ENCODE measurements at regions not wholly inside any gene's neighbourhood (a gene's known extent, or its start where the extent isn't known, plus 50 kb on each side); places are given as distances from the start of the nearest gene placed in this dataset.
"Not testable (repeated sequence)": the region's sequence is repeated elsewhere in the genome, so short reads cannot be mapped to it uniquely, and the experiment has no call there.

DNA sequence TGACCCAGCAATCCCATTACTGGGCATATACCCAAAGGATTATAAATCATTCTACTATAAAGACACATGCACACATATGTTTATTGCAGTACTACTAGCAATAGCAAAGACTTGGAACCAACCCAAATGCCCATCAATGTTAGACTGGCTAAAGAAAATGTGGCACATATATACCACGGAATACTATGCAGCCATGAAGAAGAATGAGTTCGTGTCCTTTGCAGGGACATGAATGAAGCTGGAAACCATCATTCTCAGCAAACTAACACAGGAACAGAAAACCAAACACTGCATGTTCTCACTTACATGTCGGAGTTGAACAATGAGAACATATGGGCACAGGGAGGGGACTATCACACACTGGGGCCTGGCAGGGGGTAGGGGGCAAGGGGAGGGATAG lies 183.0 kb downstream of the HACE1 start:
- H3K27ac Mint-ChIP-seq; H3K4me3 Mint-ChIP-seq; POLR2A ChIA-PET; ATAC-seq; DNase-seq (ENCODE audit: low spot score); H3K4me1 Mint-ChIP-seq; H3K27me3 Mint-ChIP-seq (ENCODE audit: low read depth); CTCF ChIA-PET: not testable (repeated sequence)
- peaks cover 61% of the 10 kb centered on the region for H3K9me3 Mint-ChIP-seq
- H3K36me3 Mint-ChIP-seq: peaks cover 38% of the 10 kb centered on the region

DNA sequence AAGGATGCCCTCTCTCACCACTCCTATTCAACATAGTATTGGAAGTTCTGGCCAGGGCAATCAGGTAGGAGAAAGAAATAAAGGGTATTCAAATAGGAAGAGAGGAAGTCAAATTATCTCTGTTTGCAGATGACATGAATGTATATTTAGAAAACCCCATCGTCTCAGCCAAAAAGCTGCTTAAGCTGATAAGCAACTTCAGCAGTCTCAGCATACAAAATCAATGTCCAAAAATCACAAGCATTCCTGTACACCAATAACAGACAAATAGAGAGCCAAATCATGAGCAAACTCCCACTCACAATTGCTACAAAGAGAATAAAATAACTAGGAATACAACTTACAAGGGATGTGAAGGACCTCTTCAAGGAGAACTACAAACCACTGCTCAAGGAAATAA lies 184.6 kb downstream of the HACE1 start:
- H3K9me3 Mint-ChIP-seq: peaks cover 62% of the 10 kb centered on the region

GRCh38 chr6:104673078-104673477 lies 186.6 kb downstream of the HACE1 start:
- H3K27ac Mint-ChIP-seq; ATAC-seq; DNase-seq (ENCODE audit: low spot score); H3K4me1 Mint-ChIP-seq; H3K27me3 Mint-ChIP-seq (ENCODE audit: low read depth); CTCF ChIA-PET; H3K4me3 Mint-ChIP-seq; POLR2A ChIA-PET: not testable (repeated sequence)
- H3K9me3 Mint-ChIP-seq: peaks cover 60% of the 10 kb centered on the region
- H3K36me3 Mint-ChIP-seq: peaks cover 32% of the 10 kb centered on the region

More for the DNA sequence above, 184.6 kb downstream of the HACE1 start:
- ATAC-seq; H3K4me1 Mint-ChIP-seq; CTCF ChIA-PET; H3K4me3 Mint-ChIP-seq; H3K27ac Mint-ChIP-seq; DNase-seq (ENCODE audit: low spot score); H3K27me3 Mint-ChIP-seq (ENCODE audit: low read depth); POLR2A ChIA-PET: not testable (repeated sequence)
- H3K36me3 Mint-ChIP-seq: peaks cover 38% of the 10 kb centered on the region

DNA sequence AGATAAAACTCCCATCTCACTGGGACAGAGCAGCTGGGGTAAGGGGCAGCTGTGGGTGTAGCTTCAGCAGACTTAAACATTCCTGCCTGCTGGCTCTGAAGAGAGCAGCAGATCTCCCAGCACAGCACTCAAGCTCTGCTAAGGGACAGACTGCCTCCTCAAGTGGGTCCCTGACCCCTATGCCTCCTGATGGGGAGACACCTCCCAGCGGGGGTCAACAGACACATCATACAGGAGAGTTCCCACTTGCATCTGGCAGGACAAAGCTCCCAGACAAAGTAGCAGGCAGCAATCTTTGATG lies 188.2 kb downstream of the HACE1 start:
- not testable (repeated sequence) for H3K27ac Mint-ChIP-seq
- H3K36me3 Mint-ChIP-seq: peaks cover 30% of the 10 kb centered on the region

DNA sequence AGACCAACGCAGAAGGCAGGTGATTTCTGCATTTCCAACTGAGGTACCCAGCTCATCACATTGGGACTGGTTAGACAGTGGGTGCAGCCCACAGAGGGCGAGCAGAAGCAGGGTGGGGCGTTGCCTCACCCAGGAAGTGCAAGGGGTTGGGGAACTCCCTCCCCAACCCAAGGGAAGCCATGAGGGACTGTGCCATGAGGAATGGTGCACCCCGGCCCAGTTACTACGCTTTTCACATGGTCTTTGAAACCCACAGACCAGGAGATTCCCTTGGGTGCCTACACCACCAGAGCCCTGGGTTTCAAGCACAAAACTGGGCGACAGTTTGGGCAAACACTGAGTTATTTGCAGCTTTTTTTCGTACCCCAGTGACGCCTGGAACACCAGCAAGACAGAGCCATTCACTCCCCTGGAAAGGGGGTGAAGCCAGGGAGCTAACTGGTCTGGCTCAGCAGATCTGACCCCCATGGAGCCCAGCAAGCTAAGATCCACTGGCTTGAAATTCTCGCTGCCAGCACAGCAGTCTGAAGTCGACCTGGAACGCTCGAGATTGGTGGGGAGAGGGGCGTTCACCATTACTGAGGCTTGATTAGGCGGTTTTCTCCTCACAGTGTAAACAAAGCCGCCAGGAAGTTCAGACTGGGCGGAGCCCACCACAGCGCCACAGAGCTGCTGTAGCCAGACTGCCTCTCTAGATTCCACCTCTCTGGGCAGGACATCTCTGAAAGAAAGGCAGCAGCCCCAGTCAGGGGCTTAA lies 188.7 kb downstream of the HACE1 start:
- DNase-seq (ENCODE audit: low spot score): peak; percentile 24
- H3K4me3 Mint-ChIP-seq; POLR2A ChIA-PET; H3K27me3 Mint-ChIP-seq (ENCODE audit: low read depth); H3K4me1 Mint-ChIP-seq; H3K27ac Mint-ChIP-seq: not testable (repeated sequence)
- H3K36me3 Mint-ChIP-seq: peaks cover 24% of the 10 kb centered on the region
- CTCF ChIA-PET: interaction anchor here (0.5 kb wide), 1 partner anchor 74 kb away, joined by 3 read pairs; no protein-coding TSS in a partner anchor
- ATAC-seq: peak; percentile 82
- H3K9me3 Mint-ChIP-seq: peaks cover 53% of the 10 kb centered on the region

More for the DNA sequence above, 188.2 kb downstream of the HACE1 start:
- H3K4me1 Mint-ChIP-seq; H3K27me3 Mint-ChIP-seq (ENCODE audit: low read depth); H3K4me3 Mint-ChIP-seq; POLR2A ChIA-PET; ATAC-seq; DNase-seq (ENCODE audit: low spot score): not testable (repeated sequence)
- H3K9me3 Mint-ChIP-seq: peaks cover 56% of the 10 kb centered on the region
- CTCF ChIA-PET: interaction anchor here (0.5 kb wide), 1 partner anchor 74 kb away, joined by 3 read pairs; no protein-coding TSS in a partner anchor

DNA sequence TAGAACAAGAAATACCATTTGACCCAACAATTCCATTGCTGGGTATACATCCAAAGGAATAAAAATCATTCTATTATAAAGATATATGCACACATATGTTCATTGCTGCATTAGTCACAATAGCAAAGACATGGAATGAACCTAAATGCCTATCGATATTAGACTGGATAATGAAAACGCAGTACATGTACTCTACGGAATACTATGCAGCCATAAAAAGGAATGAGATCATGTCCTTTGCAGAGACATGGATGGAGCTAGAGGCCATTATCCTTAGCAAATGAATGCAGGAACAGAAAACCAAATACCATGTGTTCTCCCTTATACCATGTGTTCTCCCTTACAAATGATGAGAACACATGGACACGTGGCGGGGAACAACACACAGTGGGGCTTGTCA lies 190.2 kb downstream of the HACE1 start:
- Mint-ChIP-seq H3K27me3 (ENCODE audit: low read depth) (no peaks in the 10 kb centered on the region; the same call in 1 of the 2 replicates), H3K36me3 (peaks cover 15% of the 10 kb centered on the region), H3K27ac (no peak overlapping the region), H3K4me3 (no peak overlapping the region), H3K4me1 (peaks cover 8% of the 10 kb centered on the region), H3K9me3 (peaks cover 53% of the 10 kb centered on the region)
- CTCF ChIA-PET: no interaction called here
- ATAC-seq: no peak
- POLR2A ChIA-PET: no interaction called here
- DNase-seq (ENCODE audit: low spot score): no peak
- no peak for TF ChIP-seq ZNF121 (CRISPR knock-in tag; IDR thresholded peaks at IDR 0.05)

- no peaks in the 10 kb centered on the region for H3K27me3 Mint-ChIP-seq (ENCODE audit: low read depth)
- CTCF ChIA-PET: no interaction called here
- TF ChIP-seq CBFB (CRISPR knock-in tag; IDR thresholded peaks at IDR 0.05; ENCODE audit: low read depth) (no peak), ESRRA (CRISPR knock-in tag; IDR thresholded peaks at IDR 0.05; ENCODE audit: borderline replicate concordance) (no peak), RELA (CRISPR knock-in tag; IDR thresholded peaks at IDR 0.05; ENCODE audit: borderline replicate concordance) (no peak), USF2 (CRISPR knock-in tag; IDR thresholded peaks at IDR 0.05) (no peak), GABPB1 (CRISPR knock-in tag; IDR thresholded peaks at IDR 0.05) (no peak), CREB1 (CRISPR knock-in tag; IDR thresholded peaks at IDR 0.05) (no peak), ZNF138 (CRISPR knock-in tag; conservative IDR thresholded peaks at IDR 0.05) (no peak), ZBTB21 (CRISPR knock-in tag; IDR thresholded peaks at IDR 0.05; ENCODE audit: borderline replicate concordance) (no peak), PRRX2 (CRISPR knock-in tag; IDR thresholded peaks at IDR 0.05) (no peak), ZNF671 (CRISPR knock-in tag; IDR thresholded peaks at IDR 0.05) (no peak)
- TF ChIP-seq, protein P1, sequence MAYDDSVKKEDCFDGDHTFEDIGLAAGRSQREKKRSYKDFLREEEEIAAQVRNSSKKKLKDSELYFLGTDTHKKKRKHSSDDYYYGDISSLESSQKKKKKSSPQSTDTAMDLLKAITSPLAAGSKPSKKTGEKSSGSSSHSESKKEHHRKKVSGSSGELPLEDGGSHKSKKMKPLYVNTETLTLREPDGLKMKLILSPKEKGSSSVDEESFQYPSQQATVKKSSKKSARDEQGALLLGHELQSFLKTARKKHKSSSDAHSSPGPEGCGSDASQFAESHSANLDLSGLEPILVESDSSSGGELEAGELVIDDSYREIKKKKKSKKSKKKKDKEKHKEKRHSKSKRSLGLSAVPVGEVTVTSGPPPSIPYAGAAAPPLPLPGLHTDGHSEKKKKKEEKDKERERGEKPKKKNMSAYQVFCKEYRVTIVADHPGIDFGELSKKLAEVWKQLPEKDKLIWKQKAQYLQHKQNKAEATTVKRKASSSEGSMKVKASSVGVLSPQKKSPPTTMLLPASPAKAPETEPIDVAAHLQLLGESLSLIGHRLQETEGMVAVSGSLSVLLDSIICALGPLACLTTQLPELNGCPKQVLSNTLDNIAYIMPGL (CRISPR knock-in tag; IDR thresholded peaks at IDR 0.05): no peak
These were observed 203.5 kb downstream of the HACE1 start for GRCh38 chr6:104656235-104656634.

More at GRCh38 chr6:104656235-104656634, 203.5 kb downstream of the HACE1 start:
- Mint-ChIP-seq H3K9me3 (peaks cover 7% of the 10 kb centered on the region; the same call in 1 of the 2 replicates), H3K27ac (no peak overlapping the region), H3K36me3 (no peaks in the 10 kb centered on the region), H3K4me3 (no peak overlapping the region), H3K4me1 (no peaks in the 10 kb centered on the region)
- POLR2A ChIA-PET: no interaction called here
- DNase-seq (ENCODE audit: low spot score): no peak
- no peak for ATAC-seq

Data from WTC11 (cell line).